NCI-H526 (cell line): ENCODE measurements at regions not wholly inside any gene's neighbourhood (a gene's known extent, or its start where the extent isn't known, plus 50 kb on each side); places are given as distances from the start of the nearest gene placed in this dataset.
"Not testable (repeated sequence)": the region's sequence is repeated elsewhere in the genome, so short reads cannot be mapped to it uniquely, and the experiment has no call there.

ENCODE experiments used
- DNase-seq, 2 experiments: peaks; one replicate each; lab custom pipeline; 2025; lab: John Stamatoyannopoulos, UW

DNA sequence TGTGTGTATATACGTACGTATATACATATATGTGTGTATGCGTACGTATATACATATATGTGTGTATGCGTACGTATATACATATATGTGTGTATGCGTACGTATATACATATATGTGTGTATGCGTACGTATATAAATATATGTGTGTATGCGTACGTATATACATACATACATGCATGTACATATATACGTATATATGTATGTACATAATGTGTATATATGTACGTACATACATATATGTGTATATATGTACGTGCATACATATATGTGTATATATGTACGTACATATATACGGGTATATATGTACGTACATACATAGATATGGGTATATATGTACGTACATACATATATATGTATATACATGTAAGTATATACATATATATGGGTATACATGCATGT lies 332.1 kb downstream of the CRPPA start:
- DNase-seq = no peak

- DNase-seq = no peak
Observed at GRCh38 chr7:16086743-16087142, 334.6 kb downstream of the CRPPA start.

DNA sequence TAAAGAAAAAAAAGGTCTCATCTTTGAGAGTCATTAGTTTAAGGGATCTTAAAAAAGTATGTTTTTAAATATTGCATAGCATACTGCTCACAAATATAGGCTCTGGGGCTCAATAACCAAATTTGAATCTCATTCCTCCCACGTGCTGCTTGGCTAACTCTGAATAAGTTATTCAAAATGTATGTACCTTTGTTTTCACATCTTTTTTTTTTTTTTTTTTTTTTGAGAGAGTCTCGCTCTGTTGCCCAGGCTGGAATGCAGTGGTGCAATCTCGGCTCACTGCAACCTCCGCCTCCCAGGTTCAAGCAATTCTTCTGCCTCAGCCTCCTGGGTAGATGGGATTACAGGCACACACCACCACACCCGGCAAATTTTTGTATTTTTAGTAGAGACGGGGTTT lies 335.6 kb downstream of the CRPPA start:
- DNase-seq = not testable (repeated sequence)

DNA sequence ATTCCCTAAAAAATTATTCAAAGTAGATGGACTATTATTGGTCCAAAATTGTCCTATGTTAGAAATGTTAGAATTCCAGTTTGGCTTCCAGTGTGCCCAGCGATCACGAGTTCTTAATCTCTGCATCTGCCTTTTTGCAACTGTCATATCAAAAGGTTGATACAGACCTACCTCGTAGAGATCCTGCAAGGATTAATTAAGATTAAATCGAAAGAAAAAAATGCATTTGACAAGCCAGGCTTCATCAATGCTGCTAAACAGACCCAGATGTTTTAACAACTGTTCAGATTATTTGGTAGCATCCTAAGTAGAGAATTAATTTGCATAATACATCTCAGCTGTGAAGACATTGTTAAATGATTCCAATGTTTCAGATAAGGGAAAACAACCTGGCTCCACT lies 336.5 kb downstream of the CRPPA start:
- DNase-seq = no peak

- DNase-seq = no peak
Observed at GRCh38 chr7:16084370-16084769, 337.0 kb downstream of the CRPPA start.

- DNase-seq = no peak
Observed at GRCh38 chr7:16083931-16084330, 337.4 kb downstream of the CRPPA start.

- DNase-seq = no peak
Observed at GRCh38 chr7:16080131-16080530, 341.2 kb downstream of the CRPPA start.

GRCh38 chr7:16079723-16080122 lies 341.6 kb downstream of the CRPPA start:
- no peak for DNase-seq

GRCh38 chr7:16078076-16078952 lies 343.0 kb downstream of the CRPPA start:
- DNase-seq = peak; percentile 23 to 50

- peak in 1 of 2 experiments; percentile 72 for DNase-seq
Observed at GRCh38 chr7:16071246-16071857, 350.0 kb downstream of the CRPPA start.

DNA sequence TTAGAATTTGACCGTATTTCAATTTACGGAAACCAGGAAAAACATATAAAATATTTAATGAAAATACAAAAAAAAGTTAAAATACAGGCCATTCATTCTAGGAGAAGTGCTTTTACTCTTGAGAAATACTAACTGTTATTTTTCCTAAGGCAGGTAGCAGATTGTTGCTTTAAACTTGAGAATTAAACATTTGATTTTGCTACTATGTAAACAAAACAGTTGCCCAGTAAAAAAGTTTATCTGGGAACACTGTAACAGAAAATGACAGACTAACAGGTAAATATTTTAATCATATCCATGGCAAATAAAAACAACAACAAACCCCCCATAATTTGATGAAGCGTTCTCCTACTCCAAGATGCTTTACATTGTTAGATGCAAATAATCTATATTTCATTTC lies 350.5 kb downstream of the CRPPA start:
- DNase-seq = no peak

GRCh38 chr7:16069998-16070397 lies 351.3 kb downstream of the CRPPA start:
- no peak for DNase-seq

- DNase-seq = no peak
Observed at GRCh38 chr7:16068183-16068582, 353.2 kb downstream of the CRPPA start.

DNA sequence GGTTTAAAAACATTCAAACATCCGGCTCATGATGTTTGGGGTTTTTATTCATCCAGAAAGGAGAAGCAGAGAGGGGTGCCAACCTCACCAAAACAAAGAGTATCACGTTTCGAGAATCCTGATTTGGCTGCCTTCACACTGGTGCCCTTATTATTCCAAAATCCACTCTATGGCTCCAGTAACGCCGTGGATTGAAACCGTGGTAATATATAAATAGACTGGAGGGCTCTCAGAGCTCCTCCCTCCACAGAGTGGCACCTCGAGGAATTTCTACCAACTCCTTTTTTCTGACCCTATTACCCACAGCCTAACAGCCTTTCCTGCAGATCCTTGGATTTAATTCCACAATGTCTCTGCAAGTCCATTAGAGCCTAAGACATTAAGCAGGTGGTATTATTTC lies 353.6 kb downstream of the CRPPA start:
- no peak for DNase-seq

GRCh38 chr7:16066805-16067459 lies 354.4 kb downstream of the CRPPA start:
- no peak for DNase-seq

- DNase-seq = no peak
Observed at GRCh38 chr7:16065939-16066338, 355.4 kb downstream of the CRPPA start.

GRCh38 chr7:16063716-16064675 lies 357.3 kb downstream of the CRPPA start:
- DNase-seq = peak in 1 of 2 experiments; percentile 35

- DNase-seq = no peak
Observed at GRCh38 chr7:16063221-16063620, 358.1 kb downstream of the CRPPA start.

DNA sequence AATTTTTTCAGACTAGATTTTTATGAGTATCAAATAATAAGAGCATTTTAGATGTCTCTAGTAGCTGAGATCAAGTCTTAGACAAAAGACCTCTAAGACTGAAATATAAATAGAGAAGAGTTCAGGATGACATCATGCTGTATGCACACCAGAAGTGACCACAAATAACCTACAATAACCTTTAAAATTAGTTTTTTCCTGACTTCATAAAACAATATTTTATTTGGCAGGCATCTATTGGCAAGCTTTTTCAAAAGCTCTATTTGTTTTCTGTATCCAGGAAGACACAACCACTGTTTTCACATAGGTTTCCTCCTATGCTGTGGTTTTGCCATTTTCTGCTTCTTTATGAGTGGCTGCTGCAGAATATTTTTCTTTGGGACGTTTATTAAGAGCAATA lies 359.1 kb downstream of the CRPPA start:
- DNase-seq = no peak

DNA sequence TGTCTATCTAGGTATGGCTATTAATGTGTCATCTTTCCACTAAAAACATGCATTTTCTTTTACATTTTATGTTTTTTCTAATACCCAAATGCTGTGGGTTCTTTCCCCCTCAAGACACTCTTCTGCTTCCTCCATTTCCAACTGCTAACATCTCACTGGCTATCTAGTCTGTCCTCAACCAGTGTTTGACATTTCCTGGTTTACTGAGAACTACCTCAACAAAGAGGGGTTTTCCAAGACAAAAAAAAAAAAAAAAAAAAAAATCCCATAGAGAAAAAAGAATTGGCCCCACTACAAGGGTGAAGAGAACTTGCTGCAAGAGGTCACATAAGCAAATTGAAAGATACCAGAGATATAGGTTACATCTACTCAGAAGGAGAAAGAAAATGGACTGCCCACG lies 359.7 kb downstream of the CRPPA start:
- no peak for DNase-seq

DNA sequence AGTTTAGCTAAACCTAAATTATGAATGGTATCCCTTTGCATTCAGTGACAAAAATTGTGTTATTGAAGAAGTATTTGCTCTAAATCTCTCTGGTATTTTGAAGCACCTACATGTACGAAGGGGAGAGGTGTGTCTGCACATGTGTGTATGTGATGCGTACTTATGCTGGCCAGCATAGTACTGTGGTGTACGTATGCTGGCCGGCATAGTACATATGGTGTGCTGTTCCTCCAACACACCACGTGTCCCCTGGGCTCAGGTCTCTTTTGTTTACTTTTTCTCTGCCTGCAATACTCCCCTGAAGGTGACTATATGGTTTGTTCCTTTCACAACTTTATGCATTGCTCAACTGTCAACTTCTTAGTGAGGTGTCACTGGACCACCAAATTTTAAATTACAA lies 360.3 kb downstream of the CRPPA start:
- no peak for DNase-seq

DNA sequence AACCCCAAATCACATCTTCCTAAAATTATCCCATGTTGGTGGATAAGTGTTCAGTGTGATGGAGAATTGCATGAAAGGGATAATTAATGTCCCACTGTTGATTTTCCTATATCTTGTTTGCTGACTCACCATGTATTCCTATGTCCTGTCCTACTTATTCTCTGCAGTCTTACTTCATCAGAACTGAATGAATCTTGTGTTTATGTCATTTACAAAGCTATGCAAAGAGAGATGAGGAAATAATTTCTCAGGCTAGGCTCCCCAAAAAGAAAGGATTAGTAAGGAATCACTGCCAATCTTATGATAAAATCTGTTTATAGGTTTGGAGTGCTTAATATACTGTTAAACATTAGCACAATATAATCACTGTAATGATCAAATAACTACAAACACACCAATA lies 360.8 kb downstream of the CRPPA start:
- DNase-seq = no peak
